Ovary (tissue), 3 donors: ENCODE measurements at regions not wholly inside any gene's neighbourhood (a gene's known extent, or its start where the extent isn't known, plus 50 kb on each side); places are given as distances from the start of the nearest gene placed in this dataset.

Experiments
- CTCF ChIP-seq, 3 donors: fragments of 450-650 bp in 2 of 3; fragments of 200-600 bp in 1 of 3; IDR thresholded peaks; one replicate each; pipeline versions ENCODE4 v1.5.1 to v1.8.0; 2016 to 2022; ENCODE audit warnings: antibody characterized with exemption in 3 of 3, mild to moderate bottlenecking in 1 of 3
- EP300 ChIP-seq: sonication (generic); formaldehyde crosslinking; IDR thresholded peaks from one replicate; pipeline ENCODE4 v1.6.1; 2017; ENCODE audit warnings: antibody characterized with exemption
- POLR2A ChIP-seq: fragments of 450-650 bp; IDR thresholded peaks from one replicate; pipeline ENCODE4 v1.6.1; 2017; ENCODE audit warnings: antibody characterized with exemption, mild to moderate bottlenecking, moderate library complexity
- donor health status: DM: no; HTN: no; CAD: no.

DNA sequence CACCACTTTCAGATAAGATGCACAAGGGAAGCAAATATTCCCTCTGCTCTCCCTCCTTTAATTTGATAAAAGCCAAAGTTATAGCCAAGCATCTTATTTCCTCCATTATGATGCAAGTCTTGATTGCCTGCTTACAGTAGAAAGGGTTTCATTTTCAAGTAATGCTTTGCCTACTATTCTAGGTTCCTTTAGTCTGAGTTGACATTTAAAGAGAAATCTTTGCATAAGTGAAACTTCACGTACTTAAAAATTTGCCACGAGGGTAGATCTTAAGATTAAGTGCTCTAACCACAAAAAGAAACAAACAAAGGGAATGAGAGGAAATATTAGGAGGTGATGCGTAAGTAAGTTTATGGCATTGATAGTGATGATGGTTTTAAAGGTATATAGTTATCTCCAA is 78.1 kb upstream of the VWDE start:
- TF ChIP-seq POLR2A (no peak), CTCF (IDR thresholded peaks at IDR 0.05) (no peak), EP300 (no peak)
